ENCODE measurements at regions not wholly inside any gene's neighbourhood (a gene's known extent, or its start where the extent isn't known, plus 50 kb on each side); places are given as distances from the start of the nearest gene placed in this dataset.
A peak's percentile ranks its signal among the peaks of the same experiment; 100 is the strongest.

DNA sequence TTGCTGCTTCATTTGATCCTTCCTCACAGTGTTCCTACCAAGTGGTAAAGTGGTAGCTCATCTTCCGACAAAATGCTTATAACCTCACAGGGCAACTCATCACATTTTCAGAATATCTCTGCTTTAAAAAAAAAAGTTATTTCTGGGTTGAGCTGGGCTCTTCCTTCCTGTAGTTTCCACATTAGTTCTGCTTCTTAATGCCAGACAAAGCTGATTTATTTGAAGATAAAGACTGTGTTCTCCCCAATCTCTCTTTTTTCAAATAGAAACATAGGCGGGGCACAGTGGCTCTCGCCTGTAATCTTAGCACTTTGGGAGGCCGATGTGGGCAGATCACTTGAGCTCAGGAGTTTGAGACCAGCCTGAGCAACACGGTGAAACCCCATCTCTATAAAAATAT, 273.1 kb downstream of the ACTL7B start:
- Histone ChIP-seq H2AFZ (ENCODE audit: insufficient read depth, low read depth, low read length, poor library complexity, severe bottlenecking) (peak overlapping the region; percentile 36), H4K20me1 (ENCODE audit: insufficient read depth, low read length) (no peaks in the 10 kb centered on the region), H3K4me2 (replicated peaks; ENCODE audit: extremely low read depth, low read length, poor library complexity, severe bottlenecking) (peak overlapping the region; percentile 7), H3K36me3 (replicated peaks in 1 of 2; ENCODE audit: control insufficient read depth in 1 of 2, insufficient read depth in 2 of 2, low read length in 2 of 2) (no peaks in the 10 kb centered on the region), H3K4me3 (replicated peaks in 1 of 3; ENCODE audit: low read depth in 2 of 3, low read length in 3 of 3) (no peak overlapping the region), H3K9ac (ENCODE audit: insufficient read depth, low read length, poor library complexity, severe bottlenecking) (no peak overlapping the region), H3K27ac (ENCODE audit: low read depth in 1 of 2, low read length in 2 of 2) (peak overlapping the region in 1 of 2 donors; percentile 33), H3K27me3 (ENCODE audit: control insufficient read depth in 2 of 2, insufficient read depth in 2 of 2, low read length in 2 of 2) (no peaks in the 10 kb centered on the region), H3K79me2 (ENCODE audit: insufficient read depth, low read length) (no peaks in the 10 kb centered on the region), H3K4me1 (ENCODE audit: control insufficient read depth in 1 of 2, insufficient read depth in 2 of 2, low read length in 2 of 2) (peaks cover 54 to 64% of the 10 kb centered on the region in 2 donors), H3K9me3 (replicated peaks in 1 of 2; ENCODE audit: control insufficient read depth in 1 of 2, insufficient read depth in 1 of 2, low read length in 2 of 2) (no peaks in the 10 kb centered on the region)
- no peaks in the 10 kb centered on the region for H3K36me3 Mint-ChIP-seq
- intact Hi-C loops (cut with micrococcal nuclease): loop anchor here in 1 of 2 donors (5.0 kb wide), 1 partner anchor 40 kb away; no protein-coding TSS in a partner anchor
- peaks cover 67% of the 10 kb centered on the region for H3K4me1 Mint-ChIP-seq
- H3K27me3 Mint-ChIP-seq (ENCODE audit: low read depth in 3 of 3): no peaks in the 10 kb centered on the region
- peak overlapping the region in 1 of 2 donors; percentile 27 for H3K4me3 Mint-ChIP-seq
- TF ChIP-seq, protein P1, sequence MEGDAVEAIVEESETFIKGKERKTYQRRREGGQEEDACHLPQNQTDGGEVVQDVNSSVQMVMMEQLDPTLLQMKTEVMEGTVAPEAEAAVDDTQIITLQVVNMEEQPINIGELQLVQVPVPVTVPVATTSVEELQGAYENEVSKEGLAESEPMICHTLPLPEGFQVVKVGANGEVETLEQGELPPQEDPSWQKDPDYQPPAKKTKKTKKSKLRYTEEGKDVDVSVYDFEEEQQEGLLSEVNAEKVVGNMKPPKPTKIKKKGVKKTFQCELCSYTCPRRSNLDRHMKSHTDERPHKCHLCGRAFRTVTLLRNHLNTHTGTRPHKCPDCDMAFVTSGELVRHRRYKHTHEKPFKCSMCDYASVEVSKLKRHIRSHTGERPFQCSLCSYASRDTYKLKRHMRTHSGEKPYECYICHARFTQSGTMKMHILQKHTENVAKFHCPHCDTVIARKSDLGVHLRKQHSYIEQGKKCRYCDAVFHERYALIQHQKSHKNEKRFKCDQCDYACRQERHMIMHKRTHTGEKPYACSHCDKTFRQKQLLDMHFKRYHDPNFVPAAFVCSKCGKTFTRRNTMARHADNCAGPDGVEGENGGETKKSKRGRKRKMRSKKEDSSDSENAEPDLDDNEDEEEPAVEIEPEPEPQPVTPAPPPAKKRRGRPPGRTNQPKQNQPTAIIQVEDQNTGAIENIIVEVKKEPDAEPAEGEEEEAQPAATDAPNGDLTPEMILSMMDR (IDR thresholded peaks at IDR 0.05): no peak
- peaks cover 0 to 4% (median 0%) of the 10 kb centered on the region in 7 donors for H3K9me3 Mint-ChIP-seq
- WGBS (ENCODE audit: insufficient coverage): 0% methylated on average over 3 of the region's 5 CpGs
- peak overlapping the region; percentile 0 to 82 (median 46) for H3K27ac Mint-ChIP-seq
- DNase-seq: no peak

DNA sequence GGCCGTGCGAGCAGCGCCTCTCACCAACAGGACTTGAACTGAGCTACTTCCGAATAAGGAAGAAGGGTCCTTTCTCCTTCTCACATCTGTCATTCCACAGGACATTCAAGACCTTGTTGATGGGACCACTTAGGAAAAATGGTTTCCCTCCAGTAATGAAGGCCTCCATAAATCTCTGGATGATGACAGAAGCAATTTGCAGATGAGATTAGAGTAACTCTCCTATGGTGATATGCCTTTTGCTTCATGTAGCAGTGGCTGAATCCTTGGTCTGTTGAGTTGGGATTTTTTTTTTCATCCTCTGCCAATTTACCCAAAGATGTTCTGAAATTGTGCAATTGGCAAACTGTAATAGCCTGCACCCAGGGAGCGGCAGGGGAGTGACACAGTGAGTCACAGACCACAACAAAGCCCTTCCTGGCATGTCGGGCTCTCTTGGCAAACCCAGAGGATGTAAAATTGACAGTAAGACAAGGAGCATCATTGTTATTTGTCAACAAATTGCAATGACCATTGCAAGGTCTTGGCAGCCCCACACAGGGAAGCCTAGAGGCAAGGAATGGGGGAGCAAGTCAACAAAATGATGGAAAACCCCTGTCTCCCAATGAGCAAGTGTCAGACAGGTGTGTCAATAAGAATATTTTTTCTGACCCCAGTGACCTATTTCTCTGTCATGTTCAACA, 275.9 kb downstream of the ACTL7B start:
- Histone ChIP-seq H3K27ac (ENCODE audit: low read depth in 1 of 2, low read length in 2 of 2) (peak overlapping the region in 1 of 2 donors; percentile 58), H3K9me3 (replicated peaks in 1 of 2; ENCODE audit: control insufficient read depth in 1 of 2, insufficient read depth in 1 of 2, low read length in 2 of 2) (no peaks in the 10 kb centered on the region), H3K4me1 (ENCODE audit: control insufficient read depth in 1 of 2, insufficient read depth in 2 of 2, low read length in 2 of 2) (peaks cover 39 to 44% of the 10 kb centered on the region in 2 donors), H4K20me1 (ENCODE audit: insufficient read depth, low read length) (no peaks in the 10 kb centered on the region), H3K27me3 (ENCODE audit: control insufficient read depth in 2 of 2, insufficient read depth in 2 of 2, low read length in 2 of 2) (no peaks in the 10 kb centered on the region), H2AFZ (ENCODE audit: insufficient read depth, low read depth, low read length, poor library complexity, severe bottlenecking) (no peak overlapping the region), H3K9ac (ENCODE audit: insufficient read depth, low read length, poor library complexity, severe bottlenecking) (no peak overlapping the region), H3K4me2 (replicated peaks; ENCODE audit: extremely low read depth, low read length, poor library complexity, severe bottlenecking) (no peak overlapping the region), H3K4me3 (replicated peaks in 1 of 3; ENCODE audit: low read depth in 2 of 3, low read length in 3 of 3) (no peak overlapping the region), H3K36me3 (replicated peaks in 1 of 2; ENCODE audit: control insufficient read depth in 1 of 2, insufficient read depth in 2 of 2, low read length in 2 of 2) (no peaks in the 10 kb centered on the region), H3K79me2 (ENCODE audit: insufficient read depth, low read length) (no peaks in the 10 kb centered on the region)
- Mint-ChIP-seq H3K4me1 (peaks cover 49% of the 10 kb centered on the region), H3K27ac (peak overlapping the region in 6 of 7 donors; percentile 51 to 91 (median 80)), H3K36me3 (no peaks in the 10 kb centered on the region), H3K4me3 (peak overlapping the region in 1 of 2 donors; percentile 48), H3K27me3 (ENCODE audit: low read depth in 3 of 3) (no peaks in the 10 kb centered on the region), H3K9me3 (no peaks in the 10 kb centered on the region)
- TF ChIP-seq, protein P1 (IDR thresholded peaks at IDR 0.05): no peak
- peak; percentile 79 to 89 (median 81) for DNase-seq
- intact Hi-C loops (cut with micrococcal nuclease): loop anchor here in 1 of 2 donors (5.0 kb wide), 1 partner anchor 42 kb away; no protein-coding TSS in a partner anchor
- 58% methylated on average over 6 of the region's 6 CpGs for WGBS (ENCODE audit: insufficient coverage)

All from CD14-positive monocyte (primary cell).